ENCODE measurements at regions not wholly inside any gene's neighbourhood (a gene's known extent, or its start where the extent isn't known, plus 50 kb on each side); places are given as distances from the start of the nearest gene placed in this dataset.
"Not testable (repeated sequence)": the region's sequence is repeated elsewhere in the genome, so short reads cannot be mapped to it uniquely, and the experiment has no call there.

GRCh38 chr4:179048839-179049453, 1606.7 kb upstream of the AGA start:
- Histone ChIP-seq H3K27me3 (no peaks in the 10 kb centered on the region), H3K36me3 (no peaks in the 10 kb centered on the region), H3K4me1 (no peaks in the 10 kb centered on the region), H3K9me3 (no peaks in the 10 kb centered on the region), H3K27ac (no peak overlapping the region), H3K4me3 (no peak overlapping the region)
- no peak for DNase-seq (ENCODE audit: extremely low spot score in 2 of 2)
- no peak for TF ChIP-seq CTCF (IDR thresholded peaks at IDR 0.05)
- no peak for TF ChIP-seq POLR2AphosphoS5 (IDR thresholded peaks at IDR 0.05; ENCODE audit: insufficient read depth in 1 of 2, low read depth in 1 of 2)
- TF ChIP-seq POLR2A (IDR thresholded peaks at IDR 0.05) = no peak
- intact Hi-C loops (cut with DNase I) = no loop called here

- DNase-seq (ENCODE audit: extremely low spot score in 2 of 2) = no peak
- TF ChIP-seq CTCF (IDR thresholded peaks at IDR 0.05) (no peak), POLR2AphosphoS5 (IDR thresholded peaks at IDR 0.05; ENCODE audit: insufficient read depth in 1 of 2, low read depth in 1 of 2) (no peak), POLR2A (IDR thresholded peaks at IDR 0.05) (no peak)
- H3K27ac ChIP-seq = no peak overlapping the region
- no peak overlapping the region for H3K4me3 ChIP-seq
- no peaks in the 10 kb centered on the region for H3K4me1 ChIP-seq
- H3K27me3 ChIP-seq = no peaks in the 10 kb centered on the region
- H3K9me3 ChIP-seq = no peaks in the 10 kb centered on the region
- no peaks in the 10 kb centered on the region for H3K36me3 ChIP-seq
- intact Hi-C loops (cut with DNase I) = no loop called here
Observed at GRCh38 chr4:179051206-179051605, 1609.0 kb upstream of the AGA start.

- Histone ChIP-seq H3K27ac (no peak overlapping the region), H3K27me3 (no peaks in the 10 kb centered on the region), H3K4me3 (no peak overlapping the region), H3K9me3 (no peaks in the 10 kb centered on the region), H3K4me1 (no peaks in the 10 kb centered on the region), H3K36me3 (no peaks in the 10 kb centered on the region)
- intact Hi-C loops (cut with DNase I) = no loop called here
- TF ChIP-seq POLR2A (IDR thresholded peaks at IDR 0.05) (no peak), POLR2AphosphoS5 (IDR thresholded peaks at IDR 0.05; ENCODE audit: insufficient read depth in 1 of 2, low read depth in 1 of 2) (no peak), CTCF (IDR thresholded peaks at IDR 0.05) (no peak)
- DNase-seq (ENCODE audit: extremely low spot score in 2 of 2) = no peak
Observed at GRCh38 chr4:179059396-179059795, 1617.2 kb upstream of the AGA start.

GRCh38 chr4:179066254-179066653, 1624.0 kb upstream of the AGA start:
- H3K4me3 ChIP-seq; H3K9me3 ChIP-seq; H3K27ac ChIP-seq; H3K4me1 ChIP-seq; H3K27me3 ChIP-seq; DNase-seq (ENCODE audit: extremely low spot score in 2 of 2); H3K36me3 ChIP-seq; intact Hi-C loops (cut with DNase I): not testable (repeated sequence)

- no peaks in the 10 kb centered on the region for H3K36me3 ChIP-seq
- TF ChIP-seq POLR2A (IDR thresholded peaks at IDR 0.05) (no peak), CTCF (IDR thresholded peaks at IDR 0.05) (no peak), POLR2AphosphoS5 (IDR thresholded peaks at IDR 0.05; ENCODE audit: insufficient read depth in 1 of 2, low read depth in 1 of 2) (no peak)
- H3K4me3 ChIP-seq = no peak overlapping the region
- H3K27me3 ChIP-seq = no peaks in the 10 kb centered on the region
- H3K4me1 ChIP-seq = no peaks in the 10 kb centered on the region
- DNase-seq (ENCODE audit: extremely low spot score in 2 of 2) = no peak
- H3K27ac ChIP-seq = no peak overlapping the region
- no peaks in the 10 kb centered on the region for H3K9me3 ChIP-seq
- intact Hi-C loops (cut with DNase I) = no loop called here
Observed at GRCh38 chr4:179071131-179071530, 1628.9 kb upstream of the AGA start.

Data from vagina (tissue), 2 donors.